ENCODE measurements at regions not wholly inside any gene's neighbourhood (a gene's known extent, or its start where the extent isn't known, plus 50 kb on each side); places are given as distances from the start of the nearest gene placed in this dataset.

GRCh38 chr2:201558232-201558631 lies 85.1 kb downstream of the TMEM237 start:
- TF ChIP-seq PKNOX1 (IDR thresholded peaks at IDR 0.05) (no peak), ELF4 (IDR thresholded peaks at IDR 0.05) (no peak), ZNF384 (IDR thresholded peaks at IDR 0.05) (no peak), SUZ12 (IDR thresholded peaks at IDR 0.05) (no peak), SP1 (IDR thresholded peaks at IDR 0.05) (no peak), FOXM1 (IDR thresholded peaks at IDR 0.05; ENCODE audit: borderline replicate concordance) (no peak), TARDBP (IDR thresholded peaks at IDR 0.05) (no peak), CTBP1 (IDR thresholded peaks at IDR 0.05; ENCODE audit: borderline replicate concordance) (no peak), NFRKB (IDR thresholded peaks at IDR 0.05) (no peak), BHLHE40 (IDR thresholded peaks at IDR 0.05; ENCODE audit: borderline replicate concordance) (no peak), FOXA1 (IDR thresholded peaks at IDR 0.05) (no peak), L3MBTL2 (conservative IDR thresholded peaks at IDR 0.05) (no peak), FOXK2 (IDR thresholded peaks at IDR 0.05) (no peak)
